HG02973 (cell line): ENCODE measurements at regions not wholly inside any gene's neighbourhood (a gene's known extent, or its start where the extent isn't known, plus 50 kb on each side); places are given as distances from the start of the nearest gene placed in this dataset.
A peak's percentile ranks its signal among the peaks of the same experiment; 100 is the strongest.
"Not testable (repeated sequence)": the region's sequence is repeated elsewhere in the genome, so short reads cannot be mapped to it uniquely, and the experiment has no call there.

Source experiments
- ATAC-seq: cut with Tn5 transposase; IDR thresholded peaks from one replicate; pipeline ENCODE4 v1.9.1; 2021; ENCODE audit warnings: moderate library complexity; ENCODE audit not compliant: unreplicated experiment

GRCh38 chr2:194602750-194603149 is 1054.3 kb upstream of the SLC39A10 start:
- no peak for ATAC-seq

DNA sequence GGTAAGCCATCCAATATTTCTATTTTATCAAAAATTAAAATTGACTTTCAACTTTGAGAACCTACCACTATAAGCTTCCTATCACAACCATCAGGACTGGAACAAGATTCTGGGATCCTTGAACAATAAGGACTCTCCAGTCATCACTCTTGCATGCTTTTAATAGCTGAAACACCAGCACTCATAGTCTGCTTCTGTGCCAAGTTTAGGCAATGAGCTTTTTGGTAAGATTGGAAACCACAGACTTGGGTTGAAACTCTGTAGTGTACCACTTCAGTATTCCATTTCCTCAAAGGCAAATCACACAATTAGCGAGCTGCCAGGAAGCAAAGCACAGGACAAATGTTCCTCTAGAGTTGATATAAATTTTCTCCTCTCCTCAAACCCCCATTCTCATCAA is 1065.8 kb upstream of the SLC39A10 start:
- no peak for ATAC-seq

- ATAC-seq: no peak
Observed at GRCh38 chr2:194587739-194588270, 1069.2 kb upstream of the SLC39A10 start.

GRCh38 chr2:194567661-194568017 is 1089.4 kb upstream of the SLC39A10 start:
- ATAC-seq: peak; percentile 40

- ATAC-seq: peak; percentile 91
Observed at GRCh38 chr2:194566907-194567660, 1089.9 kb upstream of the SLC39A10 start.

GRCh38 chr2:194564422-194564821 is 1092.6 kb upstream of the SLC39A10 start:
- no peak for ATAC-seq

- ATAC-seq: no peak
Observed at GRCh38 chr2:194562329-194562728, 1094.7 kb upstream of the SLC39A10 start.

GRCh38 chr2:194559964-194560363 is 1097.1 kb upstream of the SLC39A10 start:
- no peak for ATAC-seq

GRCh38 chr2:194559523-194559922 is 1097.5 kb upstream of the SLC39A10 start:
- ATAC-seq: no peak

GRCh38 chr2:194557993-194558392 is 1099.0 kb upstream of the SLC39A10 start:
- ATAC-seq: no peak

DNA sequence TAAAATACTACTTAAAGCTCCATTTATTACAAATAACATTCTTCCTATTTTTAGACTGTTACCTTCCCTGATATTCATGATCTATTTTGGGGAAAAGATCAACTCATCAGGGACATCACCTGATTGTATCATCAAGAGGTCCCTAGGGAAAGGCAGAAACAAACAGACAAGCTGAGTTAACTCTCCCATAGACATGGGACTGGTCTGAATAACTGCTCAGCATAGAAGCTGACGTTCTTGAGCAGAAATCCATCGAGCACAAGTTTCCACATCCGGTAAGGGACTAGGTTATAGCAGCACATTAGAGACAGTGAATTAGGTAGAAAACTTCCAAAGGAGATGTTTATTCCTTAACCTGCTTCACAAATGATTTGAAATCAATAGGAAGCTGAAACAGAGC is 1100.4 kb upstream of the SLC39A10 start:
- ATAC-seq: no peak

GRCh38 chr2:194553980-194554379 is 1103.0 kb upstream of the SLC39A10 start:
- no peak for ATAC-seq

DNA sequence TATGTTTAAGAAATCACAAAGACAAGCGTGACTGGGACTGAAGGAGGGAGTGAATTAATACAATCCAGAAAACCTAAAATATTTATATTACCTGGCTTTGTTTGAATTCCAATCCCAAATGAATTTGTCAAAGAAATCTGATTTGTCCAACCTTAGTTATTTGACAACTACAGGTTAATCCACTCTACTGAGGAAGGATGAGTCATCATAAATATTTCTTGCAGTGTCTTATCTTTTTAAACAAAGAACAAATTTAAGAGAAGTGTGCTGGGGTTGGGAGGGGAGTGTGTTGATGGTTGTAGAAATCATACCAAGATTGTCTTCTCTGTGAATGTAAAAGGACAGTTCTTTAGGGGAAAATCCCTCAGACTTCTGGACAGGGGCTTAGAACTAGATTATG is 1106.3 kb upstream of the SLC39A10 start:
- ATAC-seq: no peak

DNA sequence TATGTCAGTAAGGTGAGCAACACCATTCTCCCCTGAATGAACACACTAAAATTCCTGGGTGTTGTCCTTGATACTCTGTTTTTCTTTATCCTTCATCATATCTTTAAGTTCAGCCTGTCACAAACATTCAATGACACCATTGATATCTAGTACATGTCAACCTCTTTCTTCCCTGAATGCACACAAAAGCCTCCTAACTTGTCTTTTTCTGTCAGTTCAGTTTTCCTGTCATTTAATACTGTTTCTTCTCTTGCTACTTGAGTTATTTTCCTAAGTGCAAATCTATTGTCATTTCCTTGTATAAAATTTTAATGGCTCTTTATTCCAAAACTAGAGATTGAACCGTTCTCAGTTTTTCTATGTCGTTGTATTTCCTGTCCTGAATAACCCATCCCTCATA is 1107.6 kb upstream of the SLC39A10 start:
- ATAC-seq: no peak

DNA sequence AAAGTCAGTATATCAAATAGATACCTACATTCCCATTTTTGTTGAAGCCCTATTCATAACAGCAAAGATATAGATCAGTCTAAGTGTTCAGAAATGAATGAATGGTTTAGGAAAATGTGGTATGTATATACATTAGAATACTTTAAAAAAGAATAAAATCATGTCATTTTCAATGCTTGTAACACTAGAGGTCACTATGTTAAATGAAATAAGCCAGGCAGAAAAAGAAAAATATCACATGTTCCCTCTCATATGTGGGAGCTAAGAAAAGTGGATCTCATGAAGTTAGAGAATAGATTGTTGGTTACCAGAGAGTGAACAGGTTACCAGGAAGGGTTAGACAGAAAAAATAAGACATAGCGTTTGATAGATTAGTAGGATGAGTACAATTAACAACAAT is 1111.0 kb upstream of the SLC39A10 start:
- ATAC-seq: no peak

- no peak for ATAC-seq
Observed at GRCh38 chr2:194539425-194539824, 1117.6 kb upstream of the SLC39A10 start.

DNA sequence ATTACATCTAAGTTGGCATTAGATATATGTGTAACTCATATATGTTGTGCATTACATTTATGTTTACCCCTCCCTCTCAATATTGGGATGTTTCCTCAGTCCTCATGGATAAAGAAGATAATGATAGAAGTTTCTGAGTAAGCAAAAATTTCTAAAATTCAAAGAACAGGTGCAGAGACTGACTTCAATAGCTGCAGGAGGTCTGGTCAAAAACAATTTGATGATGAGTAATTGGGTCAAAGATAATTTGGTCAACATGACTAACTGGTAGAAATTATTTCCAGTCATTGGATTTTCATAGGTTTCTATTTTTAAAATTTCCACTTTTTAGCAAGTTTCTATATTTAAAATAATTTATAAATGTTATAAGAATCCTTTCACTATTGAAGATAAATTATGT is 1130.9 kb upstream of the SLC39A10 start:
- ATAC-seq: no peak

DNA sequence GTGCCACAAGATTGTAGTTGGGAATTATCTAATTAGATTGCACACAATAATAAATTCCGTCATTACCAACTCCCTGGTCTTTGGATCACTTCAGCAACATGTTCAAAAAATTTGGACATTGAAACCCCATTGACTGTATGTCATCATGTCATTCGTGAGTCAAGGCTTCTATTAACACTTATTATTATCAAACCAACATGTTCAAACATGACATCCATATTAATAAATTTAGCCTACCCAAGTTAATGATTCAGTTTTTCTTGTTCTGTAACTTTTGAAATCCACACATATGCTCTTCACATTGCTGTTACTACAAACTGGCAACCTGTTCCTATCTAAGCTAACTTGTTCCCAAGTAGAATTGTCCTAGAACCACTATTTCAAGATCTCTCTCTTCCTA is 1142.7 kb upstream of the SLC39A10 start:
- ATAC-seq: no peak

- ATAC-seq: not testable (repeated sequence)
Observed at GRCh38 chr2:194511070-194511469, 1146.0 kb upstream of the SLC39A10 start.

GRCh38 chr2:194504876-194505275 is 1152.2 kb upstream of the SLC39A10 start:
- not testable (repeated sequence) for ATAC-seq

DNA sequence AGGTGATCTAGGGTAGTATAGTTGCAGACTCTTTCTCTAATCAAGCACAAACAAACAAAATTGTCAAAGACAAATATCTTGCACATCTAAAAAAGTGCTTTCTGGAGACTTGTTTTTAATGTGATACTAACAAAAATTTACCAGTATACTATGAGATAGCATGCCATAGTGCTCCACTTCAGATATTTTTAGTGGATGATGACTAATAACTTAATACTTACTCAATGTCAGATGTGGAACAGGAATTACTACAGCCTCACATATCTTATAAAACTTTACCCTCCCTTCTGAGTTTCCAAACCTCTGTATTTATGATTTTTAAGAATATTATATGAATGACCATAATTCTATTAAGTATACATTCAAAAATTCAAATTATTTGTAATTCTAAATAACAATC is 1162.0 kb upstream of the SLC39A10 start:
- ATAC-seq: no peak

DNA sequence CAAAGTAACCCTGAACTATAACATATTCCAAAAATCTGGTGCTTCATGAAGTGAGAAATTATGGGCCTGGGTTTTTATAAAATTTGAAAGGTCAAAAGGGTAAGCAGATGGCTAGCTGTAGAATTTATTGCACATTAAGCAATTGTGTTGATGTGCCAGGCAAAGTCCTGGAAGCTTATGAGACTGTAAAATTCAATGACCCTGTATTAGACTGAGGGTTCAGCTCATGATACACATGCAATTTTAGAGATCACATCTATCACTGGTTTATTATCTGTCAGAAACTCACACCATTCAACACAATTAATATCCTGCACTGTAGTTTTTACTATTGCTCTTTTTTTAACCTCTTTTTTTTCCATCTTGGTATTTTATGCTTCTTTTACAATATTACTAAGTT is 1162.6 kb upstream of the SLC39A10 start:
- no peak for ATAC-seq
